GM21360 (cell line): ENCODE measurements at regions not wholly inside any gene's neighbourhood (a gene's known extent, or its start where the extent isn't known, plus 50 kb on each side); places are given as distances from the start of the nearest gene placed in this dataset.
"Not testable (repeated sequence)": the region's sequence is repeated elsewhere in the genome, so short reads cannot be mapped to it uniquely, and the experiment has no call there.

Experiments
- ATAC-seq: cut with Tn5 transposase; IDR thresholded peaks from one replicate; pipeline ENCODE4 v1.9.1; 2021; ENCODE audit warnings: mild to moderate bottlenecking, moderate library complexity; ENCODE audit not compliant: unreplicated experiment

GRCh38 chr12:60185060-60185459, 589.2 kb downstream of the SLC16A7 start:
- no peak for ATAC-seq

GRCh38 chr12:60191271-60191670, 595.4 kb downstream of the SLC16A7 start:
- ATAC-seq, result no peak

- no peak for ATAC-seq
Measured at GRCh38 chr12:60191676-60192359, 596.0 kb downstream of the SLC16A7 start.

GRCh38 chr12:60194678-60195077, 598.8 kb downstream of the SLC16A7 start:
- ATAC-seq, result no peak

GRCh38 chr12:60195483-60195882, 599.7 kb downstream of the SLC16A7 start:
- no peak for ATAC-seq

- ATAC-seq, result no peak
Measured at GRCh38 chr12:60196366-60196765, 600.5 kb downstream of the SLC16A7 start.

- ATAC-seq, result no peak
Measured at GRCh38 chr12:60197589-60197988, 601.8 kb downstream of the SLC16A7 start.

- ATAC-seq, result no peak
Measured at GRCh38 chr12:60201891-60202290, 606.1 kb downstream of the SLC16A7 start.

- ATAC-seq, result no peak
Measured at GRCh38 chr12:60205500-60205899, 609.7 kb downstream of the SLC16A7 start.

GRCh38 chr12:60209521-60209920, 613.7 kb downstream of the SLC16A7 start:
- no peak for ATAC-seq

GRCh38 chr12:60209933-60210332, 614.1 kb downstream of the SLC16A7 start:
- no peak for ATAC-seq

- no peak for ATAC-seq
Measured at GRCh38 chr12:60210756-60211155, 614.9 kb downstream of the SLC16A7 start.

- no peak for ATAC-seq
Measured at GRCh38 chr12:60211244-60211643, 615.4 kb downstream of the SLC16A7 start.

- no peak for ATAC-seq
Measured at GRCh38 chr12:60212159-60213000, 616.6 kb downstream of the SLC16A7 start.

GRCh38 chr12:60213272-60213671, 617.4 kb downstream of the SLC16A7 start:
- ATAC-seq, result not testable (repeated sequence)

GRCh38 chr12:60216226-60216625, 620.4 kb downstream of the SLC16A7 start:
- no peak for ATAC-seq

- no peak for ATAC-seq
Measured at GRCh38 chr12:60223242-60223641, 627.4 kb downstream of the SLC16A7 start.

- ATAC-seq, result no peak
Measured at GRCh38 chr12:60225216-60226000, 629.6 kb downstream of the SLC16A7 start.

- ATAC-seq, result no peak
Measured at GRCh38 chr12:60227916-60228315, 632.1 kb downstream of the SLC16A7 start.

- ATAC-seq, result no peak
Measured at GRCh38 chr12:60230056-60230455, 634.2 kb downstream of the SLC16A7 start.

GRCh38 chr12:60231303-60231702, 635.5 kb downstream of the SLC16A7 start:
- ATAC-seq, result no peak
